GM18907 (cell line): ENCODE measurements at regions not wholly inside any gene's neighbourhood (a gene's known extent, or its start where the extent isn't known, plus 50 kb on each side); places are given as distances from the start of the nearest gene placed in this dataset.
"Not testable (repeated sequence)": the region's sequence is repeated elsewhere in the genome, so short reads cannot be mapped to it uniquely, and the experiment has no call there.

Experiments
- ATAC-seq: cut with Tn5 transposase; IDR thresholded peaks from one replicate; pipeline ENCODE4 v1.9.1; 2021; ENCODE audit warnings: mild to moderate bottlenecking, moderate library complexity; ENCODE audit not compliant: unreplicated experiment

DNA sequence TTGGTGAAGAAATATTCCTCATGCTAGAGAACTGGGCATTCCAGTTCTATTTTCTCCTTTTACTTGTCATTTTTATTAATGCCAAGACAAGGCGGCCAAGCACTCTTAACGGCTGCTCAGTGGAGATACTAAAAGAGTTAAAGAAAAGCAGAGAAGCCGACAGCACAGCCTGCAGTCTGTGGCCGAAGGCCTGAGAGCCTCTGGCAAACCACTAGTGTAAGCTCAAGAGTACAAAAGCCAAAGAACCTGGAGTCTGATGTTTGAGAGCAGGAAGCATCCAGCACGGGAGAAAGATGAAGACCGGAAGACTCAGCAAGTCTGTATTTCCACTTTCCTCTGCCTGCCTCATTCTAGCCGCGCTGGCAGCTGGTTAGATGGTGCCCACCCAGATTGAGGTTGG is 167.1 kb upstream of the FUT9 start:
- no peak for ATAC-seq

DNA sequence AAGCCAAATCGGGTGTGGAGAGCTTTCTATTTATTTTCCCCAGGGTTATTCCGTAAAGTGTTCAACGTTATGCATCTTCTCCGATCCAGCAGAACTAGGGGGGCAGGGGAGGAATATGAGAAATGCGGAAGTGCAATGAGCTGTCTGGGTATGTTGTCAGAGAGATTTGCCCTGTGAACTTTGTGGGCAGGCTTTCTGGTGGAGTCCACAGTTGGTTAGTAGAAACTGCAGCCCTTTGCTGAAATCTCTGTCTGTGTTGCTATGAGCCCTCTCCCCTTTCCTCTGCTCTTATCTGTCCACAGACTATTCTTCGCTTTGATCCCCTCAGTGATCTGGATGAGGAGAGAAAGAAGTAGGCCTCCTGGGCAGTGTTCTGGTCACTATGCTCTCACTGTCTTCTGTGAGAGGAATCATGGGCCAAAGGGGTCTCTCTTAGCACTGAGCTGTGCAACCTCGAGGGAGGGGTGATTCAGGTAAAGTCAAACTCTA is 158.9 kb upstream of the FUT9 start:
- no peak for ATAC-seq

- ATAC-seq: no peak
Measured at GRCh38 chr6:95865857-95866256, 149.9 kb upstream of the FUT9 start.

DNA sequence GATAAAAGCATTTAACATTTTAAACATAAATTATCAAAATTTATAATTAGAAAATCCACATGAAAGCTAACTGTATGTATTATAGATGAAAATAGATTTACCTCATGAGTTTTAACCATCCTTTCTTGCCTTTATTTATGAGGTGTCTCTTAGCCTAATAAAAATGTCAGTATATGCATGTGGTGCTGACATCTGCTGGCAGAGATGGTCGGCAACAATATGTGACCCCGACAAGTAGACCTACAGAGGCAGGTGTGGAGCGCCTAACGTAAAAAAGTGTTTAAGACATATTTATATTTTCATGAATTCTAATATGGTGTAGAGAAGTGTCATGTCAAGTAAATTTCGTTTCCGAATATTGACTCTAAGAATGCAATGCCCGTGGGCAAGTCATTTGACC is 149.0 kb upstream of the FUT9 start:
- peak; percentile 71 for ATAC-seq

GRCh38 chr6:95867205-95867604 is 148.6 kb upstream of the FUT9 start:
- ATAC-seq: no peak

DNA sequence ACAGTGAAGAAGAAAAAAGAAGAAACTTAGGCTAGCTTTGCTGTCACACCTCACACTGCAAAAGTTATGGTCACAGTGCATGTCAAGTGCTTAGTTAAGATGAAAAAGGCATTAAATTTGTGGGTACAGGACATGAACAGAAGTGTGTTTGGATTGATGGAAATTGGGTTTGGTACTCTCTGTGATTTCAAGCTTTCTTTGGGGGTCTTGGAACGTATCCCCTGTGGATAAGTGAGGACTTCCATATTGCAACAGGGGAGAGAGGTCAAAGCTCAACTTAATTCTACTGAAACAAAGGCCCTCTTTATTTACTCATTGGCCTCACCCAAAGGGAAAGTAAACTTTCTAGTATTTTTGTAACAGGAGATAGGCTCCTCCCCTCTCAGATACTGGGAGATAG is 138.3 kb upstream of the FUT9 start:
- ATAC-seq: no peak

GRCh38 chr6:95879856-95880255 is 135.9 kb upstream of the FUT9 start:
- ATAC-seq: no peak

DNA sequence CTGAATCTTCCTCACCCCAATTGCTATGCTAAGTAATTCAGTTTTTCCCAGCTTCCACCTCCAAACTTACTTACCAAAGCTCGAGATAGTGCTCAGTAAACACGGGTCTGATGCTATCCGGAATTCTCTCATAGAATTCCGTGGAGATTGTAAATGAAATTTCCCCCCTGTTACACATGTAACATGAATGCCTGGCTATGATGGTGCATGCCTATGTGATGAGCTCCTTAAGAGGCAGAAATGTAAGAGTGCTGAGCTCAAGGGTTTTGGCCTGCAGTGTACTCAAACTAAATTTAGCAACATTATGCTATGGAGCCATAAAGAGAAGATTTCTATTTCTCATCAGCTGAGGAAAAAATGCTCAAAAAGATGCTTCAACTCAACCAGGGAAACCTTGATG is 133.4 kb upstream of the FUT9 start:
- no peak for ATAC-seq

GRCh38 chr6:95888711-95889110 is 127.1 kb upstream of the FUT9 start:
- not testable (repeated sequence) for ATAC-seq

DNA sequence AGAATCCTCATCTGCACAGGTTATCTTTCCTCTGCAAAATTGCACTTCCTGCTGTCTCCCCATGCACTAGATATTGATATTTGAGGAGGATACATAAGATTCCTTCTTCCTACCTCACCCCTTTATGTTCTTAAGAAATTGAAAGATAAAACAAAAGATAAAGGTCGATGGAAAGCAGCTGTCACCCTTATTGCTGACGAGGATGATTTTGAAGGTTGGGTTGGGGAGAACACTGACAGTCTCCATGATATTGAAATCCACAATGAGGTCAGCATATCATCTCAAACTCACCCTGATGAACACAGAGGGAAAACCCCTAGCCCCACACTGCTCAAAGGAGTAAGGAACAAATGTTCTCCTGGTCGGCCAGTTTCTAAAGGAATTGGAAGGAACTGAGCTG is 110.6 kb upstream of the FUT9 start:
- ATAC-seq: no peak

GRCh38 chr6:95917034-95917433 is 98.7 kb upstream of the FUT9 start:
- no peak for ATAC-seq

DNA sequence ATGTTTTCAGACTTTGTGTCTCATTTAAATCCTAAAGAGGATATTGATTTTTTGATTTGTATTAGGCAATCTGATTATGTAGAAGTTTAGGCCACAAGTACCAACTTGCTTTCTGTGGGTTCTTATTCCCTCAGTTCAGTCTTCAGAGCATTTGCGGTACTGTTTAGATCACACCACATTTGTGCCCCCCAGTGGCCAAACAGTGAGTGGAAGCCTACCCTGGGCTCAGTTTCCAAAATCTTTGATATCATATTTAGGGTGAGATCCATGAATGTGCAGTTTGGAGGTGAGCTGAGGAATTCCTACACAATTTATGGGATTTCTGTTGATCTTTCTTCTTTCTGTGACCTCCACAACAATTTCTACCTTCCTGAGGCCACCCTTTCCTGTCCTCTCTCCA is 92.3 kb upstream of the FUT9 start:
- no peak for ATAC-seq

- no peak for ATAC-seq
Measured at GRCh38 chr6:95935736-95936135, 80.0 kb upstream of the FUT9 start.

DNA sequence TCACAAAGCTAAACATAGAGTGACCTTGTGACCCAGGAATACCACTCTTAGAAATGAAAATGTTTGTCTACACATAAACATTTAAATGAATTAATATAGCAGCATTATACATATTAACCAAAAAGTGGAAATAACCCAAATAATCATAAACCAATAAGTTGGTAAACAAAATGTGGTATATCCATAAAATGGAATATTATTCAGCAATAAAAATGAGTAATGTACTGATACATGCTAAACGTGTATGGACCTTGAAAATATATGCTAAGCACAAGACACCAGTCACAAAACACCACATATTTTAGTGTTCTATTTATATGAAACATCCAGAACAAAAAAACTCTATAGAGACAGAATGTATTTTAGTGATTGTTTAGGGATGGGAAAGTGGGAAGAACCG is 68.9 kb upstream of the FUT9 start:
- ATAC-seq: no peak

- no peak for ATAC-seq
Measured at GRCh38 chr6:95948324-95948723, 67.5 kb upstream of the FUT9 start.

GRCh38 chr6:95949985-95950384 is 65.8 kb upstream of the FUT9 start:
- ATAC-seq: no peak

- ATAC-seq: no peak
Measured at GRCh38 chr6:95958686-95959085, 57.1 kb upstream of the FUT9 start.

DNA sequence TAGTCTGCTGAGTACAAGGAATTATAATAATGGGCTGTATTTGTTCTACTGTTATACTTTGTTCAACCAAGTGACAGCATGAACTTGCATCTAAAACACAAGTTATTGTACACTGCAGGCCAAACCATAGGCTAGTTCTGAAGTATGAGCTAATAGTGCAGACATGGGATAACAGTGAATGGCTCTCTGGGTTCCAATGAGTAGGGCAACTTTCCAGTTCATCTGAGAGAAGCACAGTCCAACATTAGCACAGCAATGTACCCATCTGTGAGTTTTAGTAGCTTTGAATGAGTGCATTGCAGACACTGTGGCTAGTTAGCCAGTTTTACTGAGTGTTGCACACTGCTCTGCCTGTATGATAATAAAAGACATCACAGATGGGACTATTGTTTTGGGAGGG is 56.5 kb upstream of the FUT9 start:
- ATAC-seq: no peak
